ENCODE measurements at regions not wholly inside any gene's neighbourhood (a gene's known extent, or its start where the extent isn't known, plus 50 kb on each side); places are given as distances from the start of the nearest gene placed in this dataset.
A peak's percentile ranks its signal among the peaks of the same experiment; 100 is the strongest.

DNA sequence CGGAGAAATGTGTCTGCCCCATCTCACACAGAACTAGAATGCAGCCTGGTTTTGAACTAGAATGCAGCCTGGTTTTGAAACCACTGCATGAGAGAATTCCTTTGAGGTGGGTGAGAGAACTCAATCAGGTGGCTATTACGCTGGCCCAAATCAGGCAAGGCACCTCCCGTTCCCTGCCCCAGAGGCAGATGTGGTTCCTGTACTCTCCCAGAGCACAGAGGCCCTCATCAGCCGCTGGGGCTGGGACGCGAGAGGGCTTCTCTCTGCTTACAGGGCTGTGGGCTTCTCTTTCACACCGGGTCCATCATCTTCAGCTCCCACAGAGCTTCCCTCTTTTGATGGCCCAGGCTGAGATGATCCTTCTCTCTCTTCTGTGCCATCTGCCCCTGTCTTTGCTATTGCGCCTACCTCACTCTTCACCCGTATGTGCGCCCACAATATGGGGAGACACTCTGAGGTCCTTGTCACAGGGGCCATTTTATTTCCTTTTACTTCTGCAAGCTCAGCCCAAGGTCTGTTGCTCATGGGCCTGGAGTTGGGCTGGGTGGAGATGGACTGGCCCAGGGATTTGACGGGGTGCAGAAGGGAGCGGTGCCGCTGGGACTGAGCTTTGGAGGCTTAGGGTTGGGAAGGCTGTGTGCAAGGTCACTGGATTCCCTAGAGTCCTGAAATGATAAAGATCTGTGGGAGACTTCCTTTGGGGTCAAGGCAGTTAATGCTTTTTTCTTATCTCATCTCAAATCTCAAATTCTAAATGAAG, 84.4 kb upstream of the HS6ST1 start:
- H3K4me1 ChIP-seq = no peaks in the 10 kb centered on the region
- H3K4me3 ChIP-seq = no peak overlapping the region
- no peak for TF ChIP-seq POLR2A (IDR thresholded peaks at IDR 0.05)
- TF ChIP-seq, protein P1, sequence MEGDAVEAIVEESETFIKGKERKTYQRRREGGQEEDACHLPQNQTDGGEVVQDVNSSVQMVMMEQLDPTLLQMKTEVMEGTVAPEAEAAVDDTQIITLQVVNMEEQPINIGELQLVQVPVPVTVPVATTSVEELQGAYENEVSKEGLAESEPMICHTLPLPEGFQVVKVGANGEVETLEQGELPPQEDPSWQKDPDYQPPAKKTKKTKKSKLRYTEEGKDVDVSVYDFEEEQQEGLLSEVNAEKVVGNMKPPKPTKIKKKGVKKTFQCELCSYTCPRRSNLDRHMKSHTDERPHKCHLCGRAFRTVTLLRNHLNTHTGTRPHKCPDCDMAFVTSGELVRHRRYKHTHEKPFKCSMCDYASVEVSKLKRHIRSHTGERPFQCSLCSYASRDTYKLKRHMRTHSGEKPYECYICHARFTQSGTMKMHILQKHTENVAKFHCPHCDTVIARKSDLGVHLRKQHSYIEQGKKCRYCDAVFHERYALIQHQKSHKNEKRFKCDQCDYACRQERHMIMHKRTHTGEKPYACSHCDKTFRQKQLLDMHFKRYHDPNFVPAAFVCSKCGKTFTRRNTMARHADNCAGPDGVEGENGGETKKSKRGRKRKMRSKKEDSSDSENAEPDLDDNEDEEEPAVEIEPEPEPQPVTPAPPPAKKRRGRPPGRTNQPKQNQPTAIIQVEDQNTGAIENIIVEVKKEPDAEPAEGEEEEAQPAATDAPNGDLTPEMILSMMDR (IDR thresholded peaks at IDR 0.05) = no peak
- no peak overlapping the region for H3K27ac ChIP-seq
- intact Hi-C loops (cut with DNase I) = no loop called here
- ATAC-seq (no peak), DNase-seq (no peak)
- no peaks in the 10 kb centered on the region for H3K36me3 ChIP-seq
- WGBS (ENCODE audit: insufficient coverage, low coverage, low lambda C conversion rate, missing lambda C conversion rate) = 78% methylated on average over 6 of the region's 13 CpGs
- H3K27me3 ChIP-seq = no peaks in the 10 kb centered on the region
- H3K9me3 ChIP-seq = no peaks in the 10 kb centered on the region

DNA sequence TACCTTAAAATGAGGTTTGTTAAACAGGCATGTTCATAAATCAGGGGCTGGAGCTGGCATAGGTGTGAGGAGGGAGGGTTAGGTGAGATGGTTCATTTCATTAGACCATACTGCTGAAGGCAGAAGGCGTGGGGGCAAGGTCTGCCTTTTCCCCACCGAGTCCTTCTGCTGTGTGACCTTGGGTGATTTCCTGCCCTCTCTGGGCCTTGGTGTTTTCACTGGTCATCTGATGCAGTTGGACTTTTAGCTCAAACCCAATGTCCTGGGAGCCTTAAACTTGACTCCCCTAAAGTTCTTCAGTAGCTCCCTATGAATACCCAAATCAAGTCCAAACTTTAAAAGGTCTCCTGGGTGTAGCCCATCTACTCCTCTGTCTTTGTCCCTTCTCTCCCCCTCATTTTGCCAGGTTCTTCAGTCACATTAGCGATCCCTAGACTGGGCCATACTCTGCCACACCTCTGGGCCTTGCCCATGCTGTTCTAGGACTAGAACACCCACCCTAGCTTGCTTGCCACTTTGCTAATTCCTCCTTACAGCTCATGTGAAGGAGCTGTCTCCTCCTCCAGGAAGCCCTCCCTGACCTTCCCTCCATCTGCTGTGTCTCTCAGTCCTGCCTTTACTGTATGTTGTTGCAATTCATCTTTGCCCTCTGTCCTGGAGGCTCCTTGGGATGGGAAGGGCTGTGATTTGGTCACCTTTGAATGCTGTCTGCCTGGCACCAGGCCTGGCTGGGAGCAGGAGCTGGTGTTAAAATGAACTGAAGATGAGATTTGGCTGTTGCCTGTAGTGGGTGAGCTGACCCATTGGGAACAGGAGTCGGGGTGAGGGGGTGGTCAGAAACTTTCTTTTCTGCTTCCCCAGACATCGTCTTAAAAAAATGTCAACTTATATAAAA, 85.4 kb upstream of the HS6ST1 start:
- no peaks in the 10 kb centered on the region for H3K36me3 ChIP-seq
- ATAC-seq (no peak), DNase-seq (no peak)
- no peak for TF ChIP-seq POLR2A (IDR thresholded peaks at IDR 0.05)
- TF ChIP-seq, protein P1 (IDR thresholded peaks at IDR 0.05) = no peak
- WGBS (ENCODE audit: insufficient coverage, low coverage, low lambda C conversion rate, missing lambda C conversion rate) = 81% methylated on average over 3 of the region's 5 CpGs
- H3K27me3 ChIP-seq = no peaks in the 10 kb centered on the region
- H3K27ac ChIP-seq = no peak overlapping the region
- intact Hi-C loops (cut with DNase I) = no loop called here
- no peaks in the 10 kb centered on the region for H3K9me3 ChIP-seq
- H3K4me3 ChIP-seq = no peak overlapping the region
- no peaks in the 10 kb centered on the region for H3K4me1 ChIP-seq

DNA sequence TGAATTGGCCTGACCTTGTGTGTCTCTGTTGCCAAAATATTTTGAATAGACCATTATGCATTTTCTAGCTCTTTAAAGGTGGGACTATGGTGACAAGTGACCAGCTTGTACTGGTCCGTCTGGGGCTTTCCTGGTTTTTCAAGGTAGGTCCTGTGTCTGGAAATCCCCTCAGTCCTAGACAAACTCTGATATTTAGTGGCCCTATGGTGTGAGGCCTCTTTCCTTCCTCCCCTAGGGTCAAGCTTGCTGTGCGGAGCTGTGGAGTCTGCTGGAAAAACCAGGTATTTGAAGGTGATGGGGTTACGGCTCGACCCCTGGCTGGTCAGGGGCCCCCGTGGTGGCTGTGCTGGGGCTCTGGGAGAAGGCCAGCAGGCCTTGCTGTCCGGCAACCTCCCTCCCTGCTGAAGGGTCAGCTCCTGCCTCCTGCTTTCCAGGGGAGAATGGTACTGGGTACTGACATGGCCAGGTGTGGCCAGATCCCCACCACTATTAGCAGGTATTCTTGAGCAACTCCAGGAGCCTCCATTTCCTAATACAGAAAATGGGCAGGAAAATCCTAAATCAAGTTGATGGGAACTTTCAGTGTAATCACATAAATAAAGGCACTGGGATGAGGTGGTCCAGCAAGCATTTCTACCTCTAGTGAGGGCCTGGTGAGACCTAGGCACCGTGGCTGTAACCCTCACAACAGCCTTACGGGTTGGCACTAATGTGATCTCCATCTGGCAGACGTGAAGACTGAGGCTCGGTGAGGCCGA, 86.2 kb upstream of the HS6ST1 start:
- H3K36me3 ChIP-seq = no peaks in the 10 kb centered on the region
- DNase-seq (peak in 1 of 3 donors; percentile 26), ATAC-seq (peak in 1 of 4 donors; percentile 24)
- H3K4me3 ChIP-seq = no peak overlapping the region
- H3K9me3 ChIP-seq = no peaks in the 10 kb centered on the region
- intact Hi-C loops (cut with DNase I) = no loop called here
- TF ChIP-seq POLR2A (IDR thresholded peaks at IDR 0.05) = no peak
- TF ChIP-seq, protein P1 (IDR thresholded peaks at IDR 0.05) = no peak
- H3K27me3 ChIP-seq = no peaks in the 10 kb centered on the region
- no peak overlapping the region for H3K27ac ChIP-seq
- H3K4me1 ChIP-seq = no peaks in the 10 kb centered on the region
- WGBS (ENCODE audit: insufficient coverage, low coverage, low lambda C conversion rate, missing lambda C conversion rate) = 50% methylated on average over 2 of the region's 11 CpGs

DNA sequence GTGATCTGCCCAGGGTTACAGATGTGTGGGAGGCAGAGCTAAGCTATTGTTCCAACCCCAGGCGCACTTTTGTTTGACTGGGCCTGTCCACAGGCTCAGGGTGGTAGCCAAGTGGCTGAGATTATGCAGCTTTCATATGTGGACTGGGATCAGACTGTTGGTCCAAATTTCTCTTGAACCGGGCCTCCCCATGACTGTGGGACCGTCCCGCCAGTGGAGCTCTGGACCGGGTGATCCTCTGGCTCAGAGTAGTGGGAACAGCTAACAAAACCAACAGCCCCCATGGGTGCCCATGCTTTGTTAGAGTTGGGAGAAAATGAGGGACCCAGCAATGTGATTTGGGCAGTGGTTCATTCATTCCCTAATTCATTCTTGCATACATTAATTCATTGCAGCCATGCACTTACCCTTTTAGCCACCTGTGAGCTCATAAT, 86.8 kb upstream of the HS6ST1 start:
- Histone ChIP-seq H3K36me3 (no peaks in the 10 kb centered on the region), H3K9me3 (no peaks in the 10 kb centered on the region), H3K27me3 (no peaks in the 10 kb centered on the region), H3K27ac (no peak overlapping the region), H3K4me3 (no peak overlapping the region), H3K4me1 (no peaks in the 10 kb centered on the region)
- TF ChIP-seq, protein P1 (IDR thresholded peaks at IDR 0.05) = no peak
- TF ChIP-seq POLR2A (IDR thresholded peaks at IDR 0.05) = no peak
- ATAC-seq (no peak), DNase-seq (peak in 1 of 3 donors; percentile 24)
- WGBS (ENCODE audit: insufficient coverage, low coverage, low lambda C conversion rate, missing lambda C conversion rate) = no CpG with 5 or more reads among the region's 5 CpGs
- intact Hi-C loops (cut with DNase I) = no loop called here

All from right lobe of liver (tissue), 6 donors.